ENCODE measurements at regions not wholly inside any gene's neighbourhood (a gene's known extent, or its start where the extent isn't known, plus 50 kb on each side); places are given as distances from the start of the nearest gene placed in this dataset.

DNA sequence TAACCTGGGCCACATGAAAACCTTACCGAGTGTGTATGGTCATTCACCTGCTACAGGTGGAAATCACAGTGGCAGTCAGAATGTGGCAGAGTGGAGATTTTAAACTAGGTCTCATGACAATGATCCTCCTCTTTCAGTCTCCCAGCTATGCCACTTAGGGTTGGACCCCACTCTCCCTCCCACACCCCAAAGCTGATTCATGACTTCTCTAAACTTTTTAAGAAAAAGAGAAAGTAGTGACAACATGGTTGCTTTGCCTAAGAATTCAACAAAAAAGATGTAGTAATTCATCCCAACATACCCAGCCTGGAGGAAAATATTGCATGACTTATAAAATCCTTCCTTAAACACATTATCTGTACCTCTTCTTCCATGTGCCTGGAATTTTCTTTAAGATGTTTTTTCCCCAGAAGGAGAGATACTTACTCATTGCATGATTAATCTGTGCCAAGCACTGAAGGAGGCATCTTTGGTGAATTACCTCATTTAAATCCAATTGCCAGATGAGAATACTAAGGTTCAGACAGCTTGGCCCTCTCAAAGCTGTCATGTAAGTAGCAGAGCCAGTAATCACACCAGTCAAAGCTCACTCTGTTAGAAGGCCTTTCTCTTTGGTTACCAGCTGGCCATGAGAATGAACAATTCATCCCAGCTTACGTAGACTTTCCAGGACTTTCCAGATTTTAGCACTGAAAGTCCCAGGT is 119.9 kb downstream of the COPRS start:
- TF ChIP-seq, protein P1, sequence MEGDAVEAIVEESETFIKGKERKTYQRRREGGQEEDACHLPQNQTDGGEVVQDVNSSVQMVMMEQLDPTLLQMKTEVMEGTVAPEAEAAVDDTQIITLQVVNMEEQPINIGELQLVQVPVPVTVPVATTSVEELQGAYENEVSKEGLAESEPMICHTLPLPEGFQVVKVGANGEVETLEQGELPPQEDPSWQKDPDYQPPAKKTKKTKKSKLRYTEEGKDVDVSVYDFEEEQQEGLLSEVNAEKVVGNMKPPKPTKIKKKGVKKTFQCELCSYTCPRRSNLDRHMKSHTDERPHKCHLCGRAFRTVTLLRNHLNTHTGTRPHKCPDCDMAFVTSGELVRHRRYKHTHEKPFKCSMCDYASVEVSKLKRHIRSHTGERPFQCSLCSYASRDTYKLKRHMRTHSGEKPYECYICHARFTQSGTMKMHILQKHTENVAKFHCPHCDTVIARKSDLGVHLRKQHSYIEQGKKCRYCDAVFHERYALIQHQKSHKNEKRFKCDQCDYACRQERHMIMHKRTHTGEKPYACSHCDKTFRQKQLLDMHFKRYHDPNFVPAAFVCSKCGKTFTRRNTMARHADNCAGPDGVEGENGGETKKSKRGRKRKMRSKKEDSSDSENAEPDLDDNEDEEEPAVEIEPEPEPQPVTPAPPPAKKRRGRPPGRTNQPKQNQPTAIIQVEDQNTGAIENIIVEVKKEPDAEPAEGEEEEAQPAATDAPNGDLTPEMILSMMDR (IDR thresholded peaks at IDR 0.05; ENCODE audit: poor library complexity), result no peak
- no peak for TF ChIP-seq EZH2 (IDR thresholded peaks at IDR 0.05; ENCODE audit: borderline replicate concordance)
- no peak for TF ChIP-seq EZH2phosphoT487 (IDR thresholded peaks at IDR 0.05; ENCODE audit: low read depth, severe bottlenecking, unreplicated experiment)

All from hepatocyte (in vitro differentiated cells).